ENCODE measurements at regions not wholly inside any gene's neighbourhood (a gene's known extent, or its start where the extent isn't known, plus 50 kb on each side); places are given as distances from the start of the nearest gene placed in this dataset.

DNA sequence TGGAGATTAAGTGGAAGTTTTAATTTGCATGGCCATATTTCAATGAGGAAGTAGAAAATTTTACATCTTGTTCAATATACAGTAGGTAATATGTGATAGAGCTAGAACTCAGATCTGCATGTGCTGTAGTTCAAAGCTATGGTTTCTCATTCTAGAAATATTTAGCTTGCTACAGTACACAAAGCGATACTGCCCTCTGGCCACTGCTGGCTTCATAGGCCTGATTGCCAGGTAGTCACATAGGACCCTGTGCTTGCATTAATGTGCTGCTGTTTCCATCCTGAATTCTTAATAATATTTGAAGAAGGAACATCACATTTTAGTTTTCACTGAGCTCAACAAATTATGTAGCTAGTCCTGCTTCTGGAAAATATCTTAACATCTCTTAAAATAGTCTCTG, 87.0 kb downstream of the PLSCR2 start:
- Histone ChIP-seq H3K27me3 (ENCODE audit: insufficient read depth, low read length) (no peaks in the 10 kb centered on the region), H3K4me2 (ENCODE audit: low read length) (no peak overlapping the region), H4K20me1 (ENCODE audit: insufficient read depth) (no peaks in the 10 kb centered on the region), H3K27ac (ENCODE audit: low read depth, low read length) (no peak overlapping the region), H3K36me3 (ENCODE audit: control insufficient read depth in 1 of 2, insufficient read depth in 2 of 2, low read length in 2 of 2) (no peaks in the 10 kb centered on the region), H3K79me2 (ENCODE audit: insufficient read depth, low read length) (no peaks in the 10 kb centered on the region), H3K9me3 (ENCODE audit: control insufficient read depth in 1 of 2, insufficient read depth in 1 of 2, low read depth in 1 of 2, low read length in 2 of 2) (no peaks in the 10 kb centered on the region), H2AFZ (ENCODE audit: low read depth, low read length, poor library complexity, severe bottlenecking) (no peak overlapping the region), H3K4me1 (ENCODE audit: control insufficient read depth in 1 of 2, insufficient read depth in 2 of 2, low read length in 2 of 2) (no peaks in the 10 kb centered on the region), H3K9ac (ENCODE audit: low read length) (no peak overlapping the region), H3K4me3 (replicated peaks in 1 of 2; ENCODE audit: low read depth in 1 of 2, low read length in 2 of 2) (no peak overlapping the region), H3K9me2 (ENCODE audit: insufficient read depth) (0 out of 2 replicates have a peak, but pooled peaks cover 6% of the 10 kb centered on the region)
- CTCF ChIA-PET = interaction anchor here (1.2 to 2.3 kb wide), 5 partner anchors 56 to 317 kb away, joined by 4 to 13 read pairs (median 5); no protein-coding TSS in a partner anchor
- peak; percentile 19 for DNase-seq (ENCODE audit: low read depth, low spot score)
- RAD21 ChIA-PET (ENCODE audit: low non-redundant PET in 1 of 2, low total read pairs in 2 of 2, uncharacterized antibody in 2 of 2, unreplicated experiment in 2 of 2) = interaction anchor here in 1 of 2 experiments (1.1 to 1.6 kb wide), 3 partner anchors 25 to 195 kb away, joined by 4 to 6 read pairs (median 5); no protein-coding TSS in a partner anchor
- no TSS peak for BruUV-seq (replicated peaks)
- intact Hi-C loops (cut with micrococcal nuclease) = no loop called here
- POLR2A ChIA-PET = no interaction called here
- ATAC-seq = peak; percentile 78
- TF ChIP-seq, protein P1, sequence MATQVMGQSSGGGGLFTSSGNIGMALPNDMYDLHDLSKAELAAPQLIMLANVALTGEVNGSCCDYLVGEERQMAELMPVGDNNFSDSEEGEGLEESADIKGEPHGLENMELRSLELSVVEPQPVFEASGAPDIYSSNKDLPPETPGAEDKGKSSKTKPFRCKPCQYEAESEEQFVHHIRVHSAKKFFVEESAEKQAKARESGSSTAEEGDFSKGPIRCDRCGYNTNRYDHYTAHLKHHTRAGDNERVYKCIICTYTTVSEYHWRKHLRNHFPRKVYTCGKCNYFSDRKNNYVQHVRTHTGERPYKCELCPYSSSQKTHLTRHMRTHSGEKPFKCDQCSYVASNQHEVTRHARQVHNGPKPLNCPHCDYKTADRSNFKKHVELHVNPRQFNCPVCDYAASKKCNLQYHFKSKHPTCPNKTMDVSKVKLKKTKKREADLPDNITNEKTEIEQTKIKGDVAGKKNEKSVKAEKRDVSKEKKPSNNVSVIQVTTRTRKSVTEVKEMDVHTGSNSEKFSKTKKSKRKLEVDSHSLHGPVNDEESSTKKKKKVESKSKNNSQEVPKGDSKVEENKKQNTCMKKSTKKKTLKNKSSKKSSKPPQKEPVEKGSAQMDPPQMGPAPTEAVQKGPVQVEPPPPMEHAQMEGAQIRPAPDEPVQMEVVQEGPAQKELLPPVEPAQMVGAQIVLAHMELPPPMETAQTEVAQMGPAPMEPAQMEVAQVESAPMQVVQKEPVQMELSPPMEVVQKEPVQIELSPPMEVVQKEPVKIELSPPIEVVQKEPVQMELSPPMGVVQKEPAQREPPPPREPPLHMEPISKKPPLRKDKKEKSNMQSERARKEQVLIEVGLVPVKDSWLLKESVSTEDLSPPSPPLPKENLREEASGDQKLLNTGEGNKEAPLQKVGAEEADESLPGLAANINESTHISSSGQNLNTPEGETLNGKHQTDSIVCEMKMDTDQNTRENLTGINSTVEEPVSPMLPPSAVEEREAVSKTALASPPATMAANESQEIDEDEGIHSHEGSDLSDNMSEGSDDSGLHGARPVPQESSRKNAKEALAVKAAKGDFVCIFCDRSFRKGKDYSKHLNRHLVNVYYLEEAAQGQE (IDR thresholded peaks at IDR 0.05; ENCODE audit: low read depth) = no peak
- TF ChIP-seq, protein P2, sequence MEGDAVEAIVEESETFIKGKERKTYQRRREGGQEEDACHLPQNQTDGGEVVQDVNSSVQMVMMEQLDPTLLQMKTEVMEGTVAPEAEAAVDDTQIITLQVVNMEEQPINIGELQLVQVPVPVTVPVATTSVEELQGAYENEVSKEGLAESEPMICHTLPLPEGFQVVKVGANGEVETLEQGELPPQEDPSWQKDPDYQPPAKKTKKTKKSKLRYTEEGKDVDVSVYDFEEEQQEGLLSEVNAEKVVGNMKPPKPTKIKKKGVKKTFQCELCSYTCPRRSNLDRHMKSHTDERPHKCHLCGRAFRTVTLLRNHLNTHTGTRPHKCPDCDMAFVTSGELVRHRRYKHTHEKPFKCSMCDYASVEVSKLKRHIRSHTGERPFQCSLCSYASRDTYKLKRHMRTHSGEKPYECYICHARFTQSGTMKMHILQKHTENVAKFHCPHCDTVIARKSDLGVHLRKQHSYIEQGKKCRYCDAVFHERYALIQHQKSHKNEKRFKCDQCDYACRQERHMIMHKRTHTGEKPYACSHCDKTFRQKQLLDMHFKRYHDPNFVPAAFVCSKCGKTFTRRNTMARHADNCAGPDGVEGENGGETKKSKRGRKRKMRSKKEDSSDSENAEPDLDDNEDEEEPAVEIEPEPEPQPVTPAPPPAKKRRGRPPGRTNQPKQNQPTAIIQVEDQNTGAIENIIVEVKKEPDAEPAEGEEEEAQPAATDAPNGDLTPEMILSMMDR (IDR thresholded peaks at IDR 0.05 in 2 of 3, conservative IDR thresholded peaks at IDR 0.05 in 1 of 3; ENCODE audit: borderline replicate concordance in 1 of 3, insufficient read depth in 1 of 3, low read depth in 2 of 3, low read length in 2 of 3) = peak; percentile 32 to 49 (median 41); a peak in 5 of 6 replicates
- TF ChIP-seq SP1 (IDR thresholded peaks at IDR 0.05; ENCODE audit: low read depth) = no peak
- TF ChIP-seq RAD21 (IDR thresholded peaks at IDR 0.05; ENCODE audit: low read depth) = peak; percentile 73
- no peak for TF ChIP-seq YY1 (IDR thresholded peaks at IDR 0.05; ENCODE audit: extremely low read depth, insufficient replicate concordance, low read depth, low read length)

All from HCT116 (cell line).